Ishikawa (cell line): ENCODE measurements at regions not wholly inside any gene's neighbourhood (a gene's known extent, or its start where the extent isn't known, plus 50 kb on each side); places are given as distances from the start of the nearest gene placed in this dataset.

Source experiments
- CEBPB ChIP-seq: IDR thresholded peaks from 2 replicates; pipeline ENCODE4 v1.6.1; 2012
- CREB1 ChIP-seq: IDR thresholded peaks from 2 replicates; pipeline ENCODE4 v1.6.1; 2012; ENCODE audit warnings: low read depth
- EP300 ChIP-seq: IDR thresholded peaks from 2 replicates; pipeline ENCODE4 v1.6.1; 2012; ENCODE audit warnings: borderline replicate concordance
- FOXM1 ChIP-seq: IDR thresholded peaks from 2 replicates; pipeline ENCODE4 v1.6.1; 2012; ENCODE audit warnings: low read depth, borderline replicate concordance
- NFIC ChIP-seq: IDR thresholded peaks from 2 replicates; pipeline ENCODE4 v1.6.1; 2012
- RAD21 ChIP-seq: IDR thresholded peaks from 2 replicates; pipeline ENCODE4 v1.6.1; 2012; ENCODE audit warnings: low read depth
- TAF1 ChIP-seq: IDR thresholded peaks from 2 replicates; pipeline ENCODE4 v1.6.1; 2012; ENCODE audit warnings: low read depth, mild to moderate bottlenecking
- YY1 ChIP-seq: IDR thresholded peaks from 2 replicates; pipeline ENCODE4 v1.6.1; 2012; ENCODE audit warnings: low read depth
- ZBTB7A ChIP-seq: IDR thresholded peaks from 2 replicates; pipeline ENCODE4 v1.6.1; 2012; ENCODE audit warnings: low read depth
- TF ChIP-seq, protein P1 (sequence below): IDR thresholded peaks from 2 replicates; pipeline ENCODE4 v1.6.1; 2012; ENCODE audit warnings: low read depth, mild to moderate bottlenecking
- TF ChIP-seq, protein P2 (sequence below): IDR thresholded peaks from 2 replicates; pipeline ENCODE4 v1.6.1; 2012
- TF ChIP-seq, protein P3 (sequence below): IDR thresholded peaks from 2 replicates; pipeline ENCODE4 v1.6.1; 2012

DNA sequence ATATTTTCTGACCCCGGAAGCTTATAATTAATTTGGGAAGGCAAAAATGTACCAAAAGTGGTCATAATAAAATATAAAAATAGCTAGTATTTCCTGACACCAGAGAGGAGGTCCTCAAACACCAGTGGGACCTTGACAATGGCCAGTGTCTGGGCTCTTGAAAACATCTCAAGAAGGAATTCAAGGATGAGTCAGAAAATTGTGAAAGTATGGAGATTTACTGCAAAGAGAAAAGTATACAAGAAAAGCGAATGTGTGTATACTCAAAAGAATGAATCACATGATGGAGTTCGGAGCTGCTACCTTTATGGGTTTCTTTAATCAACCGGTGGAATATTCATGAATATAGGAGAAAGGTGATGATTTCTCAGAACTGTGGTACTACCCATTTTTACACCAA lies 1709.0 kb upstream of the WWC1 start:
- TF ChIP-seq RAD21 (no peak), NFIC (no peak), YY1 (no peak), CREB1 (no peak), ZBTB7A (no peak), TAF1 (no peak), EP300 (no peak), CEBPB (no peak), FOXM1 (no peak)
- TF ChIP-seq, protein P1, sequence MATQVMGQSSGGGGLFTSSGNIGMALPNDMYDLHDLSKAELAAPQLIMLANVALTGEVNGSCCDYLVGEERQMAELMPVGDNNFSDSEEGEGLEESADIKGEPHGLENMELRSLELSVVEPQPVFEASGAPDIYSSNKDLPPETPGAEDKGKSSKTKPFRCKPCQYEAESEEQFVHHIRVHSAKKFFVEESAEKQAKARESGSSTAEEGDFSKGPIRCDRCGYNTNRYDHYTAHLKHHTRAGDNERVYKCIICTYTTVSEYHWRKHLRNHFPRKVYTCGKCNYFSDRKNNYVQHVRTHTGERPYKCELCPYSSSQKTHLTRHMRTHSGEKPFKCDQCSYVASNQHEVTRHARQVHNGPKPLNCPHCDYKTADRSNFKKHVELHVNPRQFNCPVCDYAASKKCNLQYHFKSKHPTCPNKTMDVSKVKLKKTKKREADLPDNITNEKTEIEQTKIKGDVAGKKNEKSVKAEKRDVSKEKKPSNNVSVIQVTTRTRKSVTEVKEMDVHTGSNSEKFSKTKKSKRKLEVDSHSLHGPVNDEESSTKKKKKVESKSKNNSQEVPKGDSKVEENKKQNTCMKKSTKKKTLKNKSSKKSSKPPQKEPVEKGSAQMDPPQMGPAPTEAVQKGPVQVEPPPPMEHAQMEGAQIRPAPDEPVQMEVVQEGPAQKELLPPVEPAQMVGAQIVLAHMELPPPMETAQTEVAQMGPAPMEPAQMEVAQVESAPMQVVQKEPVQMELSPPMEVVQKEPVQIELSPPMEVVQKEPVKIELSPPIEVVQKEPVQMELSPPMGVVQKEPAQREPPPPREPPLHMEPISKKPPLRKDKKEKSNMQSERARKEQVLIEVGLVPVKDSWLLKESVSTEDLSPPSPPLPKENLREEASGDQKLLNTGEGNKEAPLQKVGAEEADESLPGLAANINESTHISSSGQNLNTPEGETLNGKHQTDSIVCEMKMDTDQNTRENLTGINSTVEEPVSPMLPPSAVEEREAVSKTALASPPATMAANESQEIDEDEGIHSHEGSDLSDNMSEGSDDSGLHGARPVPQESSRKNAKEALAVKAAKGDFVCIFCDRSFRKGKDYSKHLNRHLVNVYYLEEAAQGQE, result no peak
- TF ChIP-seq, protein P2, sequence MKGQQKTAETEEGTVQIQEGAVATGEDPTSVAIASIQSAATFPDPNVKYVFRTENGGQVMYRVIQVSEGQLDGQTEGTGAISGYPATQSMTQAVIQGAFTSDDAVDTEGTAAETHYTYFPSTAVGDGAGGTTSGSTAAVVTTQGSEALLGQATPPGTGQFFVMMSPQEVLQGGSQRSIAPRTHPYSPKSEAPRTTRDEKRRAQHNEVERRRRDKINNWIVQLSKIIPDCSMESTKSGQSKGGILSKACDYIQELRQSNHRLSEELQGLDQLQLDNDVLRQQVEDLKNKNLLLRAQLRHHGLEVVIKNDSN, result no peak
- TF ChIP-seq, protein P3, sequence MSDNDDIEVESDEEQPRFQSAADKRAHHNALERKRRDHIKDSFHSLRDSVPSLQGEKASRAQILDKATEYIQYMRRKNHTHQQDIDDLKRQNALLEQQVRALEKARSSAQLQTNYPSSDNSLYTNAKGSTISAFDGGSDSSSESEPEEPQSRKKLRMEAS, result no peak
